Sigmoid colon (tissue), 3 donors: ENCODE measurements at regions not wholly inside any gene's neighbourhood (a gene's known extent, or its start where the extent isn't known, plus 50 kb on each side); places are given as distances from the start of the nearest gene placed in this dataset.

Experiments used
- POLR2A ChIP-seq, 2 donors: fragments of 450-650 bp; IDR thresholded peaks; one replicate each; pipeline ENCODE4 v1.6.1; 2016; ENCODE audit warnings: antibody characterized with exemption in 2 of 2, mild to moderate bottlenecking in 2 of 2, moderate library complexity in 2 of 2
- TF ChIP-seq, protein P1 (sequence below), 4 experiments: fragments of 450-650 bp in 3 of 4; fragments of 200-600 bp in 1 of 4; IDR thresholded peaks; one replicate each; pipeline ENCODE4 v1.5.1; 2016 to 2019; ENCODE audit warnings: antibody characterized with exemption in 4 of 4, mild to moderate bottlenecking in 3 of 4, moderate library complexity in 2 of 4

DNA sequence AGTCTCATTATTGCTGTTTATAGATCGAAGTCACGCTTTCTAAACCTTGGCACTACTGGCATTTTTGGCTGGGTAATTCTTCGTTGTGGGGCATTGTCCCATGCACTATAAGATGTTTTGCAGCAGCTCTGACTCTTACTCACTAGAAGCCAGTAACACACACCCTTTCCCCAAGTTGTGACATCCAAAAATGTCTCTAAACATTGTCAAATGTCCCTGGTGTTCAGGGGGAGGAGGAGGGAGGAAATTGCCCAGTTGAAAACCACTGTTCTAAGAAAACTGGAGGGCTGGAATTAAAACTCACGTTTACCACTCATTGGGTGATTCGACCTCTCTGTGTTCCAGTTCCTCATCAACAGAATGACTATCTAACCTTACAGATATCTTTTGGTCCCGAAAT lies 115.7 kb upstream of the KLF7 start:
- TF ChIP-seq POLR2A (IDR thresholded peaks at IDR 0.05), result no peak
- TF ChIP-seq, protein P1, sequence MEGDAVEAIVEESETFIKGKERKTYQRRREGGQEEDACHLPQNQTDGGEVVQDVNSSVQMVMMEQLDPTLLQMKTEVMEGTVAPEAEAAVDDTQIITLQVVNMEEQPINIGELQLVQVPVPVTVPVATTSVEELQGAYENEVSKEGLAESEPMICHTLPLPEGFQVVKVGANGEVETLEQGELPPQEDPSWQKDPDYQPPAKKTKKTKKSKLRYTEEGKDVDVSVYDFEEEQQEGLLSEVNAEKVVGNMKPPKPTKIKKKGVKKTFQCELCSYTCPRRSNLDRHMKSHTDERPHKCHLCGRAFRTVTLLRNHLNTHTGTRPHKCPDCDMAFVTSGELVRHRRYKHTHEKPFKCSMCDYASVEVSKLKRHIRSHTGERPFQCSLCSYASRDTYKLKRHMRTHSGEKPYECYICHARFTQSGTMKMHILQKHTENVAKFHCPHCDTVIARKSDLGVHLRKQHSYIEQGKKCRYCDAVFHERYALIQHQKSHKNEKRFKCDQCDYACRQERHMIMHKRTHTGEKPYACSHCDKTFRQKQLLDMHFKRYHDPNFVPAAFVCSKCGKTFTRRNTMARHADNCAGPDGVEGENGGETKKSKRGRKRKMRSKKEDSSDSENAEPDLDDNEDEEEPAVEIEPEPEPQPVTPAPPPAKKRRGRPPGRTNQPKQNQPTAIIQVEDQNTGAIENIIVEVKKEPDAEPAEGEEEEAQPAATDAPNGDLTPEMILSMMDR (IDR thresholded peaks at IDR 0.05), result no peak
